CD14-positive monocyte (primary cell): ENCODE measurements at regions not wholly inside any gene's neighbourhood (a gene's known extent, or its start where the extent isn't known, plus 50 kb on each side); places are given as distances from the start of the nearest gene placed in this dataset.

Experiments used
- DNase-seq, 3 donors: peaks; one replicate each; pipeline ENCODE4 v3.0.0-alpha.2; 2011 to 2022
- H2AFZ ChIP-seq: 2 replicates; pipeline ENCODE4 v1.6.0; 2012; ENCODE audit warnings: mild to moderate bottlenecking, low read depth, low read length, inconsistent platforms; ENCODE audit not compliant: insufficient read depth, poor library complexity, severe bottlenecking
- H3K27ac ChIP-seq, 2 donors: 1 replicate in 1 of 2; 2 replicates in 1 of 2; pipeline ENCODE4 v1.5.1; 2012 to 2013; ENCODE audit warnings: low read length in 2 of 2, control low read depth in 1 of 2, inconsistent platforms in 1 of 2, low read depth in 1 of 2, mild to moderate bottlenecking in 1 of 2
- H3K27me3 ChIP-seq, 2 donors: one replicate each; pipeline versions ENCODE4 v1.6.0 to v1.6.1; 2011 to 2013; ENCODE audit warnings: low read length in 2 of 2; ENCODE audit not compliant: control insufficient read depth in 2 of 2, insufficient read depth in 2 of 2
- H3K36me3 ChIP-seq, 2 donors: replicated peaks in 1 of 2; 1 replicate in 1 of 2; 2 replicates in 1 of 2; pipeline versions ENCODE4 v1.5.1 to v1.6.1; 2012 to 2013; ENCODE audit warnings: low read length in 2 of 2, control low read depth in 1 of 2, inconsistent platforms in 1 of 2, mild to moderate bottlenecking in 1 of 2; ENCODE audit not compliant: insufficient read depth in 2 of 2, control insufficient read depth in 1 of 2
- H3K4me1 ChIP-seq, 2 donors: 1 replicate in 1 of 2; 2 replicates in 1 of 2; pipeline versions ENCODE4 v1.5.1 to v1.6.1; 2012 to 2013; ENCODE audit warnings: low read length in 2 of 2, control low read depth in 1 of 2, inconsistent platforms in 1 of 2, mild to moderate bottlenecking in 1 of 2, moderate library complexity in 1 of 2; ENCODE audit not compliant: insufficient read depth in 2 of 2, control insufficient read depth in 1 of 2
- H3K4me2 ChIP-seq: replicated peaks from 2 replicates; pipeline ENCODE3; 2012; ENCODE audit warnings: low read length, moderate library complexity, mild to moderate bottlenecking; ENCODE audit not compliant: poor library complexity, severe bottlenecking; ENCODE audit errors: extremely low read depth
- H3K4me3 ChIP-seq, 3 experiments: fragments of 200-600 bp in 1 of 3; sonication (generic) in 1 of 3; replicated peaks in 1 of 3; 1 replicate in 2 of 3; 2 replicates in 1 of 3; pipeline ENCODE4 v1.5.1; 2011 to 2013; ENCODE audit warnings: low read length in 3 of 3, mild to moderate bottlenecking in 3 of 3, control low read depth in 2 of 3, low read depth in 2 of 3, inconsistent platforms in 1 of 3, moderate library complexity in 1 of 3
- H3K79me2 ChIP-seq: 2 replicates; pipeline ENCODE4 v1.6.0; 2012; ENCODE audit warnings: mild to moderate bottlenecking, control low read depth, inconsistent platforms, low read length, moderate library complexity; ENCODE audit not compliant: insufficient read depth
- H3K9ac ChIP-seq: 2 replicates; pipeline ENCODE4 v1.6.0; 2017; ENCODE audit warnings: low read length, mild to moderate bottlenecking; ENCODE audit not compliant: insufficient read depth, poor library complexity, severe bottlenecking
- H3K9me3 ChIP-seq, 2 donors: replicated peaks in 1 of 2; 1 replicate in 1 of 2; 2 replicates in 1 of 2; pipeline versions ENCODE4 v1.5.1 to v1.6.1; 2012 to 2013; ENCODE audit warnings: low read length in 2 of 2, control low read depth in 1 of 2; ENCODE audit not compliant: control insufficient read depth in 1 of 2, insufficient read depth in 1 of 2
- H4K20me1 ChIP-seq: 2 replicates; pipeline ENCODE4 v1.6.0; 2012; ENCODE audit warnings: mild to moderate bottlenecking, low read length, control low read depth, moderate library complexity; ENCODE audit not compliant: insufficient read depth
- H3K27ac Mint-ChIP-seq, 7 donors: one replicate each; pipeline ENCODE4 v1.8.0; 2020; ENCODE audit warnings: mild to moderate bottlenecking in 7 of 7, mixed read lengths in 7 of 7, moderate library complexity in 6 of 7, inconsistent platforms in 2 of 7
- H3K27me3 Mint-ChIP-seq, 3 donors: one replicate each; pipeline ENCODE4 v1.8.0; 2021 to 2022; ENCODE audit warnings: low read depth in 3 of 3, mild to moderate bottlenecking in 3 of 3, mixed read lengths in 3 of 3, moderate library complexity in 3 of 3, inconsistent platforms in 1 of 3
- H3K36me3 Mint-ChIP-seq, 2 donors: one replicate each; pipeline ENCODE4 v1.8.0; 2020; ENCODE audit warnings: mixed read lengths in 2 of 2, inconsistent platforms in 1 of 2, mild to moderate bottlenecking in 1 of 2
- H3K4me1 Mint-ChIP-seq: one replicate; pipeline ENCODE4 v1.8.0; 2020; ENCODE audit warnings: mild to moderate bottlenecking, mixed read lengths
- H3K4me3 Mint-ChIP-seq, 2 donors: one replicate each; pipeline ENCODE4 v1.8.0; 2020; ENCODE audit warnings: mild to moderate bottlenecking in 2 of 2, mixed read lengths in 2 of 2, moderate library complexity in 1 of 2
- H3K9me3 Mint-ChIP-seq, 7 donors: one replicate each; pipeline ENCODE4 v1.8.0; 2020 to 2022; ENCODE audit warnings: mixed read lengths in 7 of 7, mild to moderate bottlenecking in 6 of 7, moderate library complexity in 6 of 7, inconsistent platforms in 2 of 7
- CTCF ChIP-seq: fragments of 200-600 bp; IDR thresholded peaks from one replicate; pipeline ENCODE4 v1.8.0; 2022; ENCODE audit warnings: antibody characterized with exemption, mild to moderate bottlenecking
- WGBS: methylation state at CpG from one replicate; pipeline ENCODE4 v1.1.5; 2013; ENCODE audit warnings: missing lambda C conversion rate; ENCODE audit not compliant: insufficient coverage; 5-methylcytosine and 5-hydroxymethylcytosine counted together
- intact Hi-C, 2 donors: fragments of 100-400 bp; cut with micrococcal nuclease; formaldehyde crosslinking; loops; one replicate each; pipeline versions ENCODE4 v1.15.0 to v1.15.1; 2023

GRCh38 chr7:81333004-81333403 lies 414.2 kb upstream of the SEMA3C start:
- Histone ChIP-seq H3K9ac (no peak overlapping the region), H3K27me3 (no peaks in the 10 kb centered on the region), H3K4me1 (no peaks in the 10 kb centered on the region), H3K79me2 (no peaks in the 10 kb centered on the region), H2AFZ (no peak overlapping the region), H3K9me3 (no peaks in the 10 kb centered on the region), H3K36me3 (no peaks in the 10 kb centered on the region), H3K27ac (no peak overlapping the region), H3K4me2 (no peak overlapping the region), H4K20me1 (no peaks in the 10 kb centered on the region), H3K4me3 (no peak overlapping the region)
- intact Hi-C loops: no loop called here
- TF ChIP-seq CTCF: no peak
- Mint-ChIP-seq H3K27ac (no peak overlapping the region), H3K27me3 (no peaks in the 10 kb centered on the region), H3K9me3 (peaks cover 0 to 11% (median 7%) of the 10 kb centered on the region in 7 donors), H3K36me3 (no peaks in the 10 kb centered on the region), H3K4me3 (no peak overlapping the region), H3K4me1 (no peaks in the 10 kb centered on the region)
- WGBS: no CpG with 5 or more reads among the region's 1 CpG
- DNase-seq: no peak

GRCh38 chr7:81331061-81332018 lies 412.5 kb upstream of the SEMA3C start:
- Histone ChIP-seq H2AFZ (no peak overlapping the region), H3K4me3 (no peak overlapping the region), H4K20me1 (no peaks in the 10 kb centered on the region), H3K27ac (no peak overlapping the region), H3K9me3 (no peaks in the 10 kb centered on the region), H3K36me3 (no peaks in the 10 kb centered on the region), H3K9ac (no peak overlapping the region), H3K4me2 (no peak overlapping the region), H3K4me1 (no peaks in the 10 kb centered on the region), H3K79me2 (no peaks in the 10 kb centered on the region), H3K27me3 (no peaks in the 10 kb centered on the region)
- Mint-ChIP-seq H3K4me3 (no peak overlapping the region), H3K9me3 (peaks cover 0 to 3% (median 2%) of the 10 kb centered on the region in 7 donors), H3K36me3 (no peaks in the 10 kb centered on the region), H3K4me1 (no peaks in the 10 kb centered on the region), H3K27me3 (no peaks in the 10 kb centered on the region), H3K27ac (no peak overlapping the region)
- TF ChIP-seq CTCF: no peak
- no peak for DNase-seq
- WGBS: no CpG with 5 or more reads among the region's 1 CpG
- intact Hi-C loops: no loop called here
